ENCODE measurements at regions not wholly inside any gene's neighbourhood (a gene's known extent, or its start where the extent isn't known, plus 50 kb on each side); places are given as distances from the start of the nearest gene placed in this dataset.

- no peak for TF ChIP-seq CTCF (IDR thresholded peaks at IDR 0.05; ENCODE audit: poor library complexity, severe bottlenecking)
- H3K4me3 ChIP-seq (ENCODE audit: severe bottlenecking), result no peak overlapping the region
- no peak for DNase-seq (ENCODE audit: low spot score)
Observed at GRCh38 chr6:139591075-139591865, 216.8 kb upstream of the CITED2 start.

GRCh38 chr6:139590206-139590605 is 215.8 kb upstream of the CITED2 start:
- no peak for ATAC-seq (ENCODE audit: low read depth)
- no peak for DNase-seq (ENCODE audit: low spot score)
- no peak for TF ChIP-seq CTCF (IDR thresholded peaks at IDR 0.05; ENCODE audit: poor library complexity, severe bottlenecking)
- no peak overlapping the region for H3K27ac ChIP-seq (ENCODE audit: poor library complexity, severe bottlenecking)
- H3K27me3 ChIP-seq (ENCODE audit: insufficient read depth, poor library complexity, severe bottlenecking), result no peaks in the 10 kb centered on the region
- H3K36me3 ChIP-seq (ENCODE audit: low read depth), result no peaks in the 10 kb centered on the region
- H3K9me3 ChIP-seq (ENCODE audit: severe bottlenecking), result no peaks in the 10 kb centered on the region
- peaks cover 13% of the 10 kb centered on the region for H3K4me1 ChIP-seq (ENCODE audit: insufficient read depth, poor library complexity, severe bottlenecking)
- H3K4me3 ChIP-seq (ENCODE audit: severe bottlenecking), result no peak overlapping the region

More at GRCh38 chr6:139591075-139591865, 216.8 kb upstream of the CITED2 start:
- no peaks in the 10 kb centered on the region for H3K27me3 ChIP-seq (ENCODE audit: insufficient read depth, poor library complexity, severe bottlenecking)
- no peaks in the 10 kb centered on the region for H3K36me3 ChIP-seq (ENCODE audit: low read depth)
- no peak for ATAC-seq (ENCODE audit: low read depth)
- peaks cover 13% of the 10 kb centered on the region for H3K4me1 ChIP-seq (ENCODE audit: insufficient read depth, poor library complexity, severe bottlenecking)
- H3K27ac ChIP-seq (ENCODE audit: poor library complexity, severe bottlenecking), result no peak overlapping the region
- H3K9me3 ChIP-seq (ENCODE audit: severe bottlenecking), result no peaks in the 10 kb centered on the region

GRCh38 chr6:139588734-139589593 is 214.5 kb upstream of the CITED2 start:
- no peaks in the 10 kb centered on the region for H3K36me3 ChIP-seq (ENCODE audit: low read depth)
- ATAC-seq (ENCODE audit: low read depth) (peak; percentile 58), DNase-seq (ENCODE audit: low spot score) (no peak)
- peaks cover 13% of the 10 kb centered on the region for H3K4me1 ChIP-seq (ENCODE audit: insufficient read depth, poor library complexity, severe bottlenecking)
- no peaks in the 10 kb centered on the region for H3K9me3 ChIP-seq (ENCODE audit: severe bottlenecking)
- peak overlapping the region; percentile 70 for H3K27ac ChIP-seq (ENCODE audit: poor library complexity, severe bottlenecking)
- no peaks in the 10 kb centered on the region for H3K27me3 ChIP-seq (ENCODE audit: insufficient read depth, poor library complexity, severe bottlenecking)
- no peak overlapping the region for H3K4me3 ChIP-seq (ENCODE audit: severe bottlenecking)
- TF ChIP-seq CTCF (IDR thresholded peaks at IDR 0.05; ENCODE audit: poor library complexity, severe bottlenecking), result no peak

GRCh38 chr6:139588076-139588639 is 213.7 kb upstream of the CITED2 start:
- ATAC-seq (ENCODE audit: low read depth), result peak; percentile 33; the same call in 2 of the 3 replicates
- Histone ChIP-seq H3K9me3 (ENCODE audit: severe bottlenecking) (no peaks in the 10 kb centered on the region), H3K27ac (ENCODE audit: poor library complexity, severe bottlenecking) (peak overlapping the region; percentile 70), H3K4me1 (ENCODE audit: insufficient read depth, poor library complexity, severe bottlenecking) (peaks cover 15% of the 10 kb centered on the region), H3K4me3 (ENCODE audit: severe bottlenecking) (no peak overlapping the region), H3K27me3 (ENCODE audit: insufficient read depth, poor library complexity, severe bottlenecking) (no peaks in the 10 kb centered on the region), H3K36me3 (ENCODE audit: low read depth) (no peaks in the 10 kb centered on the region)
- no peak for TF ChIP-seq CTCF (IDR thresholded peaks at IDR 0.05; ENCODE audit: poor library complexity, severe bottlenecking)
- DNase-seq (ENCODE audit: low spot score), result no peak

Data from RWPE2 (cell line).